ENCODE measurements at regions not wholly inside any gene's neighbourhood (a gene's known extent, or its start where the extent isn't known, plus 50 kb on each side); places are given as distances from the start of the nearest gene placed in this dataset.

DNA sequence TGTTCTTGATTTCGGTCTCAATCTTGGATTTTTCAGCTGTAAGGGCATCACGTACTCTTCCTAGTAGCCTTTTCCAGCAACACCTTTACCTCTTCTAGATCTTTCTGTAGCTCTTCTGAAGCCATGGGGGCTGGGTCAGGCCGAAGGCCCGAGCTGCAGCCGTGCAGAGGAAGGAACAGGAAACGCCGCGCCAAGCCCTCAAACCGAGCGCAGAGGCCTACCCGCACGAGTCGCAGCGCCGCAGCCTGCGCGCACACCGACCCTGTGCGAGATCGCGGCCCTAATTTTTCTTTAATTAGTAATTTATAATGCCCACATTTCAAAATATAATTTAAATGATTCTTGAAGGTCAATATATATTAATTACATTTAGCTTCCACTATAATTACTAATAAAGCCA lies 483.8 kb downstream of the NUP35 start:
- in situ Hi-C loops (cut with HindIII; ENCODE audit: low sequenced_read_pairs) = no loop called here

GRCh38 chr2:183608747-183609146 lies 484.5 kb downstream of the NUP35 start:
- in situ Hi-C loops (cut with HindIII; ENCODE audit: low sequenced_read_pairs) = no loop called here

DNA sequence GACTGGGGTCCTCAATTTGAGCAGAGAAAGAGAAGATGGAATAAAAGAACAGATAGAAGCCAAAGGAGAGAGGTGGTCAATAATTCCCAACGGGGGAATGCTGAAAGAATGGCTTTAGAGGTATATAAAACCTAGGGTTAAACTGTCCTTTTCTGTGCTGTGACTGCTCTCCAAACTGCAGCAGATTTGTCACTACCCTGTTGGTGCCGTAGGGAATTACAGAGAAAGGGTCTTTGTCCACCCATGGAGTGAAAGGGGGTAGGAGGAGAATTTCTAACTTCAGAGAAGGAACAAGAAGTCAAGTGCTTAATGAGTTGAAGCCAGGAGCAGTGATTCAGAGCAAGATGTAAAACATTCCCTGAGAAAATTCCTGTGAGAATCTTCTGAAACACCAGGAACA lies 486.5 kb downstream of the NUP35 start:
- in situ Hi-C loops (cut with HindIII; ENCODE audit: low sequenced_read_pairs) = no loop called here

- in situ Hi-C loops (cut with HindIII; ENCODE audit: low sequenced_read_pairs) = no loop called here
These were observed 490.7 kb downstream of the NUP35 start for GRCh38 chr2:183614799-183615435.

- in situ Hi-C loops (cut with HindIII; ENCODE audit: low sequenced_read_pairs) = no loop called here
These were observed 499.0 kb downstream of the NUP35 start for GRCh38 chr2:183623227-183623626.

- in situ Hi-C loops (cut with HindIII; ENCODE audit: low sequenced_read_pairs) = no loop called here
These were observed 506.7 kb downstream of the NUP35 start for GRCh38 chr2:183630964-183631363.

DNA sequence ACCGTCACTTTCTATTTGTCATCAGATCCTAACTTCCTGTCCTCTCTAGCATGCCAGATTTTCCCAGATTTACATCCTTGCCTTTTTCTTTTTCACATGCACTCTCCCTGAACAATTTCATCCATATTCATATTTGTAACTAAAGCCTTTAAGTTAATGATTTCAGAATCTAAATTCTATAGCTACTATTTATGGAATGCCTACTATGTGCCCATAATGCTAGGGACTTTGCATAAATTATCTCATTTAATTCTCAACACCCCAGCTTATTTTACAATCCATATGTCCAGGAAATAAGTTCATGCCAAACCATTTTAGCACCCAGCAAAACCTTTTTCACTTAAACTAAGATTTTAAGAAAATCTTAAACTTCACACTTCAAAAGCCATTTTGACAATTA lies 531.9 kb downstream of the NUP35 start:
- in situ Hi-C loops (cut with HindIII; ENCODE audit: low sequenced_read_pairs) = no loop called here

- in situ Hi-C loops (cut with HindIII; ENCODE audit: low sequenced_read_pairs) = no loop called here
These were observed 541.2 kb downstream of the NUP35 start for GRCh38 chr2:183665425-183665824.

DNA sequence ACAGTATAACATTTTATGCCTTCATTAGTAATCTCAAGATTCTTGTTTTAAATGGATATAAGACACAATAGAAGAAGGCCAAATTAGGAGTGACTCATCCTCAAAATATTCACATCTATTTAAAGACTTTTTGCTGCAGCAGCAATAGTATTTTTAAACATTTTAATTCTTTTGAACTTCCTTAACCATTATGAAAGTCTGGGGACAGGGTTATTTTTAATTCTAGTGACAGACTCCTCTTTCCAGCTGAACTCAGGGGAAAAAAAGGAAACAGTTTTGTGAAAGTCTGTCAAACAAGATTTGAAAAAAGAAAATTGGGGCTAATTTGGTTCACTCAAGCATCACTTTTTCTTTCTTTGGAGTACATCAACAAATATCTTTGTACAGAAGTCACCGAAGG lies 541.8 kb downstream of the NUP35 start:
- in situ Hi-C loops (cut with HindIII; ENCODE audit: low sequenced_read_pairs) = no loop called here

DNA sequence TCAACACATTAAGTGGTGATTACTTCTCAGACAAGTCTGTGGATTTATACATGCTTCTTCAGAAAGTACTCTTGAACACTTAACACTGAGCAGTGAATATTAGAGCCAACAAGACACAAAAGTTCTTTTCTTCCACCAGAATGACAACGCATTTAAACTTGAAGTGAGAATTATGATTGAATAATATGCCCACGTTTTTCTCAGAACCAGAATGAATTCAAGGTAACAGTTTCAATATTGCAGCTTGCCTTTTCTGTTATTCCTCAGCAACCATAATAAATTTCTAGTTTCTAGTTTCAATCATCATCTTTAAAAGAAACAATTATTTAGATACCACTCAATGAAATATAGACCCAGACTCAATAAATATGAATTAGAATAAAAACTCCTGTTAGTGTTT lies 547.0 kb downstream of the NUP35 start:
- in situ Hi-C loops (cut with HindIII; ENCODE audit: low sequenced_read_pairs) = no loop called here

- in situ Hi-C loops (cut with HindIII; ENCODE audit: low sequenced_read_pairs) = no loop called here
These were observed 554.7 kb downstream of the NUP35 start for GRCh38 chr2:183678908-183679307.

GRCh38 chr2:183680573-183680972 lies 556.3 kb downstream of the NUP35 start:
- in situ Hi-C loops (cut with HindIII; ENCODE audit: low sequenced_read_pairs) = no loop called here

GRCh38 chr2:183684686-183685085 lies 560.4 kb downstream of the NUP35 start:
- in situ Hi-C loops (cut with HindIII; ENCODE audit: low sequenced_read_pairs) = no loop called here

DNA sequence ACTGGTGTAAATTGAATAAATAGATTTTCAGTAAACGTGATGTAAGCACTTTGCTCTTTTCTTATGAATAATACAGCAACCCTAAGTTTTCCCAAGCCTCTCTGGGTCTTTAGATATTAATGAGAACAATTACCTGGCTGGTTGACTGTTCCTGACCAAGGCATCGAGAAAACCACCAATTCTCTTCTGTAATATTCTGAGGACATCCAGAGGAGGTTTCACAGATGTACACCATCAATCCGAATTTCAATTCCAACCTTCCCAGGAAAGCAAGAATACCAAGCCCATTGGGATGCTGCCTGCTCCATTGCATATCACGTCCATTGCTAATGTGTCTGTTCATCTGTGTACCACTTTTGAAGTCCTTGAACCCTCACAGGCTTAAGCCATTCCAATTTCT lies 571.8 kb downstream of the NUP35 start:
- in situ Hi-C loops (cut with HindIII; ENCODE audit: low sequenced_read_pairs) = no loop called here

- in situ Hi-C loops (cut with HindIII; ENCODE audit: low sequenced_read_pairs) = no loop called here
These were observed 585.6 kb downstream of the NUP35 start for GRCh38 chr2:183709829-183710228.

- in situ Hi-C loops (cut with HindIII; ENCODE audit: low sequenced_read_pairs) = no loop called here
These were observed 594.0 kb downstream of the NUP35 start for GRCh38 chr2:183718246-183718645.

DNA sequence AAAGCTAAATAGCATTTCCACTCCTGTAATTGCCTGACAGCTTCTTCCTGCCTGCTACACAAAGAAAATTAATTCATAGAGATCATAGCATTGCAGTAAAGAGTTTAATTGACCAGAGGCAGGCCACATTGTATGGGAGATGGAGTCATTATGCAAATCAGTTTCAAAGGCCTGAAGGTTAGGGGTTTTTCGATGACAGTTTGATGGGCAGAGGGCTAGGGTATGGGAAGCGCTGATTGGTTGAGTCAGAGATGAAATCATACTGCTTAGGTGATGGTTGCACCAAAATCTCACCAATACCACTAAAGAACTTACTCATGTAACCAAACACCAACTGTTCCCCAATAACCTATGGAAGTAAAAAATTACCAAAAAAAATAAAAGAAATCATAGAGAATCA lies 599.0 kb downstream of the NUP35 start:
- in situ Hi-C loops (cut with HindIII; ENCODE audit: low sequenced_read_pairs) = no loop called here

- in situ Hi-C loops (cut with HindIII; ENCODE audit: low sequenced_read_pairs) = no loop called here
These were observed 605.1 kb downstream of the NUP35 start for GRCh38 chr2:183729380-183729779.

GRCh38 chr2:183740241-183740640 lies 616.0 kb downstream of the NUP35 start:
- in situ Hi-C loops (cut with HindIII; ENCODE audit: low sequenced_read_pairs) = no loop called here

GRCh38 chr2:183752571-183752970 lies 628.3 kb downstream of the NUP35 start:
- in situ Hi-C loops (cut with HindIII; ENCODE audit: low sequenced_read_pairs) = no loop called here

DNA sequence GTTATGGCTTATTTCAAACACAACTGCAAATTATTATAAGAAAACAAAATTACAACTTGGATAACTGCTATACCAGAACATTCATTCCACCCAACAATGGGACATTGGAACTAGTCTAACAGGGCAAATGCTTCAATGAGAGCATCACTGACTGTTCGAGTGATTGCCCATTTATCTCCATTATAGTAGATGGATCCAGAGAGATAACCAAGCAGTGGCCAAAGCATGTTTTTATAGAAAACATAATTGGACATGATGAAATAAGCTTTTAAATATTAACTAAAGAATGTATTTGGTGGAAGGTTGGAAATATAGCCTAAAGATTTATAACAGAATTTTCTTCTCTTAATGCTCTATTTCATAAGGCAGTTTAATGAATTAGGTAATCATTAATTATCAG lies 634.8 kb downstream of the NUP35 start:
- in situ Hi-C loops (cut with HindIII; ENCODE audit: low sequenced_read_pairs) = no loop called here

DNA sequence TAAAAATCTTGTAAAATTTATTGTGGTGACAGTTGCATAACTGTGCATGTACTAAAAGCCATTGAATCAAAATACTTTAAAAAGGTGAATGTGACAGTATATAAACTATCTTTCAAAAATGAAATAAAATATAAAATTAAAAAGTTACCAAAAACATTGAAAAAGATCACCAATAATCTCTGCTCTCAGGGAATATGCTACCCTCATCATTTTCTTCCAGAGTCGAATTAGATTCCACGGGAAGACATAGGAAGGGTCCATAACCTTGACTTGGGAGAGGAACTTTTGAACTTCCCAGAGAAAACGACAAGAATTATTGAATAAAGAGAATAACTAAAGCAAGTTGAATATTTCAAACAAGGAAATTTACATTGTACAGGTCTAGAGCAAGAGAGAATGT lies 649.5 kb downstream of the NUP35 start:
- in situ Hi-C loops (cut with HindIII; ENCODE audit: low sequenced_read_pairs) = no loop called here

GRCh38 chr2:183780072-183780471 lies 655.8 kb downstream of the NUP35 start:
- in situ Hi-C loops (cut with HindIII; ENCODE audit: low sequenced_read_pairs) = no loop called here

Measured in DLD1 (cell line).